IMR-90 (cell line): ENCODE measurements at regions not wholly inside any gene's neighbourhood (a gene's known extent, or its start where the extent isn't known, plus 50 kb on each side); places are given as distances from the start of the nearest gene placed in this dataset.

Experiments used
- ATAC-seq: fragments of 200-7000 bp; cut with Tn5 transposase; 2 replicates; pipeline ENCODE4 v1.9.1; 2020; ENCODE audit warnings: low read depth, mild to moderate bottlenecking, moderate library complexity
- BruUV-seq: library from RNA; stranded (reverse); fragments of 400-500 nt; replicated peaks from 2 replicates; lab custom pipeline; 2021; lab: Mats Ljungman, UMichigan
- CTCF ChIA-PET: fragments of 300-600 bp; formaldehyde crosslinking; extraction: SDS; loops from one replicate; lab custom pipeline; 2021; ENCODE audit warnings: antibody characterized with exemption; lab: Yijun Ruan, JAX
- POLR2A ChIA-PET: fragments of 300-600 bp; sonication (Branson Sonifier 250); formaldehyde crosslinking; loops from one replicate; lab custom pipeline; 2022; ENCODE audit warnings: antibody characterized with exemption; ENCODE audit not compliant: unreplicated experiment; lab: Charles Lee
- DNase-seq: peaks from one replicate; pipeline ENCODE4 v3.0.0; 2013
- H2AFZ ChIP-seq: replicated peaks from 2 replicates; pipeline ENCODE3; 2013; ENCODE audit warnings: low read length, mild to moderate bottlenecking; ENCODE audit not compliant: poor library complexity
- H2AK5ac ChIP-seq: 2 replicates; pipeline ENCODE4 v1.6.1; 2013; ENCODE audit warnings: low read depth, low read length, inconsistent platforms
- H2AK9ac ChIP-seq: replicated peaks from 2 replicates; pipeline ENCODE3; 2013; ENCODE audit warnings: mild to moderate bottlenecking, low read depth, low read length, moderate library complexity; ENCODE audit not compliant: poor library complexity
- H2BK120ac ChIP-seq: 2 replicates; pipeline ENCODE4 v1.6.1; 2013; ENCODE audit warnings: low read depth, low read length, inconsistent platforms
- H2BK15ac ChIP-seq: 3 replicates; pipeline ENCODE4 v1.6.1; 2013; ENCODE audit warnings: low read depth, low read length, inconsistent platforms
- H2BK20ac ChIP-seq: 2 replicates; pipeline ENCODE4 v1.6.1; 2013; ENCODE audit warnings: low read depth, mild to moderate bottlenecking, inconsistent platforms, low read length, moderate library complexity
- H2BK5ac ChIP-seq: 2 replicates; pipeline ENCODE4 v1.6.1; 2013; ENCODE audit warnings: mild to moderate bottlenecking, low read depth, low read length, inconsistent platforms; ENCODE audit not compliant: poor library complexity, severe bottlenecking
- H3K14ac ChIP-seq: replicated peaks from 2 replicates; pipeline ENCODE4 v1.6.1; 2013; ENCODE audit warnings: low read depth, low read length, inconsistent platforms
- H3K18ac ChIP-seq: 2 replicates; pipeline ENCODE4 v1.6.1; 2013; ENCODE audit warnings: low read depth, low read length, control low read depth
- H3K23ac ChIP-seq: 2 replicates; pipeline ENCODE4 v1.6.1; 2013; ENCODE audit warnings: low read depth, low read length, inconsistent platforms
- H3K27ac ChIP-seq: 2 replicates; pipeline ENCODE4 v1.5.1; 2013; ENCODE audit warnings: mild to moderate bottlenecking, control low read depth, low read length; ENCODE audit not compliant: insufficient read depth
- H3K27me3 ChIP-seq: 2 replicates; pipeline ENCODE4 v1.6.1; 2013; ENCODE audit warnings: low read length; ENCODE audit not compliant: control insufficient read depth, insufficient read depth
- H3K36me3 ChIP-seq: 2 replicates; pipeline ENCODE4 v1.6.1; 2013; ENCODE audit warnings: low read length, mixed read lengths; ENCODE audit not compliant: control insufficient read depth, insufficient read depth
- H3K4ac ChIP-seq: 2 replicates; pipeline ENCODE4 v1.6.1; 2013; ENCODE audit warnings: low read depth, low read length, inconsistent platforms
- H3K4me1 ChIP-seq: 2 replicates; pipeline ENCODE4 v1.6.1; 2013; ENCODE audit warnings: low read length, mixed read lengths; ENCODE audit not compliant: control insufficient read depth, insufficient read depth
- H3K4me2 ChIP-seq: 2 replicates; pipeline ENCODE4 v1.6.1; 2013; ENCODE audit warnings: low read depth, mild to moderate bottlenecking, control low read depth, low read length, moderate library complexity
- H3K4me3 ChIP-seq: 2 replicates; pipeline ENCODE4 v1.5.1; 2013; ENCODE audit warnings: low read depth, mild to moderate bottlenecking, control low read depth, low read length, moderate library complexity; ENCODE audit not compliant: insufficient read depth
- H3K56ac ChIP-seq: 2 replicates; pipeline ENCODE4 v1.6.1; 2013; ENCODE audit warnings: low read length, inconsistent platforms; ENCODE audit not compliant: insufficient read depth; ENCODE audit errors: extremely low read depth
- H3K79me1 ChIP-seq, 2 experiments: 2 replicates each; pipeline ENCODE4 v1.6.1; 2013; ENCODE audit warnings: low read length in 2 of 2, inconsistent platforms in 1 of 2, low read depth in 1 of 2
- H3K9ac ChIP-seq: 2 replicates; pipeline ENCODE4 v1.6.1; 2013; ENCODE audit warnings: low read depth, low read length, control low read depth
- H3K9me1 ChIP-seq: 2 replicates; pipeline ENCODE4 v1.6.1; 2013; ENCODE audit warnings: low read length, inconsistent platforms; ENCODE audit not compliant: insufficient read depth
- H3K9me3 ChIP-seq: 2 replicates; pipeline ENCODE4 v1.6.1; 2013; ENCODE audit warnings: low read length; ENCODE audit not compliant: control insufficient read depth, insufficient read depth
- H4K20me1 ChIP-seq: 2 replicates; pipeline ENCODE4 v1.6.1; 2013; ENCODE audit warnings: low read length, inconsistent platforms; ENCODE audit not compliant: insufficient read depth
- H4K5ac ChIP-seq: 2 replicates; pipeline ENCODE4 v1.6.1; 2013; ENCODE audit warnings: mild to moderate bottlenecking, low read depth, low read length, control low read depth
- H4K8ac ChIP-seq, 2 experiments: 2 replicates each; pipeline ENCODE4 v1.6.1; 2013; ENCODE audit warnings: low read depth in 2 of 2, low read length in 2 of 2, control low read depth in 1 of 2, inconsistent platforms in 1 of 2
- H4K91ac ChIP-seq: 2 replicates; pipeline ENCODE4 v1.6.1; 2013; ENCODE audit warnings: low read depth, low read length, inconsistent platforms; ENCODE audit not compliant: insufficient read depth
- BHLHE40 ChIP-seq: fragments of 150-350 bp; IDR thresholded peaks from 2 replicates; pipeline ENCODE4 v1.6.1; 2016; ENCODE audit warnings: mild to moderate bottlenecking, low read depth, low read length
- CEBPB ChIP-seq: IDR thresholded peaks from 2 replicates; pipeline ENCODE4 v1.6.1; 2012; ENCODE audit warnings: low read depth, low read length, improper control_type of control experiment
- CHD1 ChIP-seq: IDR thresholded peaks from 2 replicates; pipeline ENCODE4 v1.6.1; 2012; ENCODE audit warnings: low read depth, low read length, improper control_type of control experiment
- CTCF ChIP-seq: conservative IDR thresholded peaks from 2 replicates; pipeline ENCODE4 v1.5.1; 2012; ENCODE audit warnings: mild to moderate bottlenecking, low read depth, low read length, improper control_type of control experiment
- FOS ChIP-seq: fragments of 150-350 bp; IDR thresholded peaks from 2 replicates; pipeline ENCODE4 v1.6.1; 2016; ENCODE audit warnings: low read depth, low read length
- MAFK ChIP-seq: IDR thresholded peaks from 2 replicates; pipeline ENCODE4 v1.6.1; 2012; ENCODE audit warnings: low read depth, low read length, improper control_type of control experiment
- MAZ ChIP-seq: IDR thresholded peaks from 2 replicates; pipeline ENCODE4 v1.6.1; 2012; ENCODE audit warnings: low read depth, mild to moderate bottlenecking, low read length, improper control_type of control experiment, moderate library complexity, borderline replicate concordance
- MXI1 ChIP-seq: IDR thresholded peaks from 2 replicates; pipeline ENCODE4 v1.6.1; 2012; ENCODE audit warnings: low read depth, mild to moderate bottlenecking, low read length, moderate library complexity, borderline replicate concordance
- NFE2L2 ChIP-seq: fragments of 150-350 bp; IDR thresholded peaks from 2 replicates; pipeline ENCODE4 v1.6.1; 2016; ENCODE audit warnings: low read depth, mild to moderate bottlenecking, low read length
- POLR2A ChIP-seq: IDR thresholded peaks from 2 replicates; pipeline ENCODE4 v1.6.1; 2012; ENCODE audit warnings: mild to moderate bottlenecking, low read depth, low read length
- RAD21 ChIP-seq: IDR thresholded peaks from 2 replicates; pipeline ENCODE4 v1.6.1; 2012; ENCODE audit warnings: low read length, improper control_type of control experiment
- RCOR1 ChIP-seq: IDR thresholded peaks from 2 replicates; pipeline ENCODE4 v1.6.1; 2012; ENCODE audit warnings: mild to moderate bottlenecking, low read length, improper control_type of control experiment; ENCODE audit not compliant: insufficient replicate concordance
- SMC3 ChIP-seq: fragments of 150-350 bp; IDR thresholded peaks from 2 replicates; pipeline ENCODE4 v1.6.1; 2016; ENCODE audit warnings: low read depth, mild to moderate bottlenecking, antibody characterized with exemption, low read length, moderate library complexity
- WGBS, 2 experiments: methylation state at CpG; one replicate each; pipeline versions ENCODE4 v1.1.5 to v1.1.7; 2013; ENCODE audit warnings: missing lambda C conversion rate in 2 of 2; ENCODE audit not compliant: insufficient read length in 1 of 2; ENCODE audit errors: extremely low coverage in 2 of 2; 5-methylcytosine and 5-hydroxymethylcytosine counted together
- dilution Hi-C: fragments of 300-500 bp; cut with HindIII; formaldehyde crosslinking; loops from one replicate; pipeline ENCODE4 v1.14.3; 2018; ENCODE audit warnings: low sequenced_read_pairs; ENCODE audit not compliant: unreplicated experiment
- in situ Hi-C: fragments of 300-500 bp; cut with MboI; formaldehyde crosslinking; loops from 3 replicates; pipeline ENCODE4 v1.14.3; 2019; ENCODE audit warnings: low sequenced_read_pairs, inconsistent platforms, mixed read lengths
- intact Hi-C: fragments of 100-400 bp; cut with micrococcal nuclease; formaldehyde crosslinking; loops from 2 replicates; pipeline ENCODE4 v1.10.0; 2022
- TF ChIP-seq, protein P1 (sequence below): fragments of 150-350 bp; IDR thresholded peaks from 2 replicates; pipeline ENCODE4 v1.6.1; 2017; ENCODE audit warnings: mild to moderate bottlenecking, antibody characterized with exemption, low read length, low read depth
- TF ChIP-seq, protein P2 (sequence below): fragments of 150-350 bp; IDR thresholded peaks from 2 replicates; pipeline ENCODE4 v1.6.1; 2016; ENCODE audit warnings: low read depth, mild to moderate bottlenecking, low read length, moderate library complexity, borderline replicate concordance

GRCh38 chr16:17607609-17608008, 136.8 kb upstream of the XYLT1 start:
- POLR2A ChIA-PET = no interaction called here
- Histone ChIP-seq H3K23ac (no peak overlapping the region), H3K9me1 (no peaks in the 10 kb centered on the region), H2AFZ (no peak overlapping the region), H3K27ac (no peak overlapping the region), H3K79me1 (no peaks in the 10 kb centered on the region), H3K36me3 (no peaks in the 10 kb centered on the region), H3K4ac (no peak overlapping the region), H2BK5ac (no peak overlapping the region), H2BK120ac (no peak overlapping the region), H2AK9ac (no peak overlapping the region), H3K4me3 (no peak overlapping the region), H3K56ac (no peak overlapping the region), H4K20me1 (no peaks in the 10 kb centered on the region), H3K4me2 (no peak overlapping the region), H3K18ac (no peak overlapping the region), H4K8ac (no peak overlapping the region), H3K9ac (no peak overlapping the region), H3K27me3 (peaks cover 6% of the 10 kb centered on the region; the same call in 1 of the 2 replicates), H3K4me1 (no peaks in the 10 kb centered on the region), H4K91ac (no peak overlapping the region), H3K9me3 (no peaks in the 10 kb centered on the region), H3K14ac (no peak overlapping the region), H2BK15ac (no peak overlapping the region), H2BK20ac (no peak overlapping the region), H4K5ac (no peak overlapping the region), H2AK5ac (no peak overlapping the region)
- in situ Hi-C loops = no loop called here
- intact Hi-C loops = no loop called here
- no TSS peak for BruUV-seq
- no peak for TF ChIP-seq MAZ
- TF ChIP-seq MXI1 = no peak
- no peak for TF ChIP-seq CEBPB
- no peak for TF ChIP-seq NFE2L2
- TF ChIP-seq, protein P1, sequence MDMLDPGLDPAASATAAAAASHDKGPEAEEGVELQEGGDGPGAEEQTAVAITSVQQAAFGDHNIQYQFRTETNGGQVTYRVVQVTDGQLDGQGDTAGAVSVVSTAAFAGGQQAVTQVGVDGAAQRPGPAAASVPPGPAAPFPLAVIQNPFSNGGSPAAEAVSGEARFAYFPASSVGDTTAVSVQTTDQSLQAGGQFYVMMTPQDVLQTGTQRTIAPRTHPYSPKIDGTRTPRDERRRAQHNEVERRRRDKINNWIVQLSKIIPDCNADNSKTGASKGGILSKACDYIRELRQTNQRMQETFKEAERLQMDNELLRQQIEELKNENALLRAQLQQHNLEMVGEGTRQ = no peak
- no peak for TF ChIP-seq FOS
- TF ChIP-seq MAFK = no peak
- TF ChIP-seq POLR2A = no peak
- no peak for TF ChIP-seq SMC3
- TF ChIP-seq BHLHE40 = no peak
- TF ChIP-seq RCOR1 = no peak
- TF ChIP-seq, protein P2, sequence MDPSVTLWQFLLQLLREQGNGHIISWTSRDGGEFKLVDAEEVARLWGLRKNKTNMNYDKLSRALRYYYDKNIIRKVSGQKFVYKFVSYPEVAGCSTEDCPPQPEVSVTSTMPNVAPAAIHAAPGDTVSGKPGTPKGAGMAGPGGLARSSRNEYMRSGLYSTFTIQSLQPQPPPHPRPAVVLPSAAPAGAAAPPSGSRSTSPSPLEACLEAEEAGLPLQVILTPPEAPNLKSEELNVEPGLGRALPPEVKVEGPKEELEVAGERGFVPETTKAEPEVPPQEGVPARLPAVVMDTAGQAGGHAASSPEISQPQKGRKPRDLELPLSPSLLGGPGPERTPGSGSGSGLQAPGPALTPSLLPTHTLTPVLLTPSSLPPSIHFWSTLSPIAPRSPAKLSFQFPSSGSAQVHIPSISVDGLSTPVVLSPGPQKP = no peak
- no peak for TF ChIP-seq CTCF
- TF ChIP-seq CHD1 = no peak
- no peak for TF ChIP-seq RAD21
- DNase-seq = no peak
- dilution Hi-C loops = no loop called here
- WGBS, 2 experiments = 23% methylated on average over 4 of the region's 6 CpGs; no CpG with 5 or more reads in 1 of the 2 experiments
- CTCF ChIA-PET = no interaction called here
- no peak for ATAC-seq
